Erythroblast (primary cell): ENCODE measurements at regions not wholly inside any gene's neighbourhood (a gene's known extent, or its start where the extent isn't known, plus 50 kb on each side); places are given as distances from the start of the nearest gene placed in this dataset.

Source experiments
- GATA1 ChIP-seq: IDR thresholded peaks from 2 replicates; pipeline ENCODE4 v1.6.1; 2011; ENCODE audit warnings: low read depth, mild to moderate bottlenecking, control low read depth, low read length, moderate library complexity
- POLR2A ChIP-seq: IDR thresholded peaks from 2 replicates; pipeline ENCODE4 v1.6.1; 2011; ENCODE audit warnings: mild to moderate bottlenecking, low read length

- TF ChIP-seq POLR2A (no peak), GATA1 (no peak)
Measured at GRCh38 chr1:194600716-194601115, 1414.3 kb upstream of the B3GALT2 start.
